A549 (cell line): ENCODE measurements at regions not wholly inside any gene's neighbourhood (a gene's known extent, or its start where the extent isn't known, plus 50 kb on each side); places are given as distances from the start of the nearest gene placed in this dataset.

Experiments
- CTCF ChIP-seq: fragments of >200 bp; sonication (Bioruptor Twin); formaldehyde crosslinking; IDR thresholded peaks from 3 replicates; pipeline ENCODE4 v1.5.1; 2016
- JUNB ChIP-seq: fragments of >200 bp; sonication (Bioruptor Twin); formaldehyde crosslinking; IDR thresholded peaks from 2 replicates; pipeline ENCODE4 v1.6.1; 2016
- POLR2A ChIP-seq: IDR thresholded peaks from 2 replicates; pipeline ENCODE4 v1.6.1; 2012; ENCODE audit warnings: mild to moderate bottlenecking, low read length

GRCh38 chr3:26350853-26351252, 271.7 kb upstream of the LRRC3B start:
- no peak for TF ChIP-seq POLR2A
- TF ChIP-seq CTCF, result no peak
- no peak for TF ChIP-seq JUNB
